Right lobe of liver (tissue), 6 donors: ENCODE measurements at regions not wholly inside any gene's neighbourhood (a gene's known extent, or its start where the extent isn't known, plus 50 kb on each side); places are given as distances from the start of the nearest gene placed in this dataset.

ENCODE experiments used
- ATAC-seq, 4 donors: fragments of 200-7000 bp; cut with Tn5 transposase; one replicate each; pipeline ENCODE4 v1.9.1; 2020; ENCODE audit warnings: mild to moderate bottlenecking in 4 of 4, moderate library complexity in 4 of 4
- DNase-seq, 3 donors: peaks; one replicate each; pipeline ENCODE4 v3.0.0-alpha.2; 2020
- H3K27ac ChIP-seq, 3 donors: fragments of 200-600 bp; one replicate each; pipeline ENCODE4 v1.8.0; 2022
- H3K27me3 ChIP-seq, 2 donors: fragments of 200-600 bp; one replicate each; pipeline ENCODE4 v1.8.0; 2022
- H3K36me3 ChIP-seq, 4 donors: fragments of 200-600 bp; sonication (generic) in 1 of 4; one replicate each; pipeline versions ENCODE4 v1.5.1 to v1.8.0; 2017 to 2022; ENCODE audit warnings: control low read depth in 1 of 4
- H3K4me1 ChIP-seq, 4 donors: fragments of 200-600 bp; sonication (generic) in 1 of 4; one replicate each; pipeline versions ENCODE4 v1.5.1 to v1.8.0; 2017 to 2022; ENCODE audit warnings: control low read depth in 1 of 4
- H3K4me3 ChIP-seq, 3 donors: fragments of 200-600 bp; one replicate each; pipeline ENCODE4 v1.8.0; 2022
- H3K9me3 ChIP-seq, 4 donors: fragments of 200-600 bp; sonication (generic) in 1 of 4; one replicate each; pipeline versions ENCODE4 v1.5.1 to v1.8.0; 2017 to 2022; ENCODE audit warnings: control low read depth in 1 of 4
- POLR2A ChIP-seq: fragments of 450-650 bp; IDR thresholded peaks from one replicate; pipeline ENCODE4 v1.6.1; 2017; ENCODE audit warnings: antibody characterized with exemption, mild to moderate bottlenecking
- WGBS: methylation state at CpG from one replicate; pipeline ENCODE4 v1.1.6; 2018; ENCODE audit warnings: low coverage, low lambda C conversion rate; ENCODE audit not compliant: insufficient coverage; ENCODE audit errors: missing lambda C conversion rate; 5-methylcytosine and 5-hydroxymethylcytosine counted together
- intact Hi-C, 2 donors: fragments of 100-400 bp; cut with DNase I; formaldehyde crosslinking; loops; one replicate each; pipeline versions ENCODE4 v1.11.2 to v1.14.1; 2022
- TF ChIP-seq, protein P1 (sequence below), 4 donors: fragments of 200-600 bp in 3 of 4; fragments of 450-650 bp in 1 of 4; IDR thresholded peaks; one replicate each; pipeline versions ENCODE4 v1.5.1 to v1.8.0; 2016 to 2022; ENCODE audit warnings: antibody characterized with exemption in 4 of 4, mild to moderate bottlenecking in 2 of 4
- donor health status: DM: no; HTN: yes; CAD: no.
- donor health status: DM: no; HTN: no; CAD: no.
- donor health status: DM: no; HTN: no; CAD: no.
- donor health status: DM: no; HTN: yes; CAD: no.
- donor health status: DM: no; HTN: yes; CAD: no.

DNA sequence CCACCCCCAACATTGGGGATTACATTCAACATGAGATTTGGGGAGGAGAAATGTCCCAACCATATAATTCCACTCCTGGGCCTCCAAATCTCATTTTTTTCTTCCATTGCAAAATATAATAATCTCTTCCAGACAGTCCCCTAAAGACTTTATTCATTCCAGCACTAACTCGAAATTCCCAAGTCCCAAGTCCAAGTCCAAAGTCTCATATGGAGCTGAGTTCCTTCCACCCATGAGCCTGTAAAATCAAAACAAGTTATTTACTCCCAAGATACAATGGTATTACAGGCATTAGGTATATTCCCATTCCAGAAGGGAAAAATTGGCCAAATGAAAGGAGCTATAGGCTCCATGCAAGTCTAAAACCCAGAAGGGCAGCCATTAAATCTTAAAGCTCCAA is 56.7 kb downstream of the P2RY1 start:
- no peak for TF ChIP-seq POLR2A
- TF ChIP-seq, protein P1, sequence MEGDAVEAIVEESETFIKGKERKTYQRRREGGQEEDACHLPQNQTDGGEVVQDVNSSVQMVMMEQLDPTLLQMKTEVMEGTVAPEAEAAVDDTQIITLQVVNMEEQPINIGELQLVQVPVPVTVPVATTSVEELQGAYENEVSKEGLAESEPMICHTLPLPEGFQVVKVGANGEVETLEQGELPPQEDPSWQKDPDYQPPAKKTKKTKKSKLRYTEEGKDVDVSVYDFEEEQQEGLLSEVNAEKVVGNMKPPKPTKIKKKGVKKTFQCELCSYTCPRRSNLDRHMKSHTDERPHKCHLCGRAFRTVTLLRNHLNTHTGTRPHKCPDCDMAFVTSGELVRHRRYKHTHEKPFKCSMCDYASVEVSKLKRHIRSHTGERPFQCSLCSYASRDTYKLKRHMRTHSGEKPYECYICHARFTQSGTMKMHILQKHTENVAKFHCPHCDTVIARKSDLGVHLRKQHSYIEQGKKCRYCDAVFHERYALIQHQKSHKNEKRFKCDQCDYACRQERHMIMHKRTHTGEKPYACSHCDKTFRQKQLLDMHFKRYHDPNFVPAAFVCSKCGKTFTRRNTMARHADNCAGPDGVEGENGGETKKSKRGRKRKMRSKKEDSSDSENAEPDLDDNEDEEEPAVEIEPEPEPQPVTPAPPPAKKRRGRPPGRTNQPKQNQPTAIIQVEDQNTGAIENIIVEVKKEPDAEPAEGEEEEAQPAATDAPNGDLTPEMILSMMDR (IDR thresholded peaks at IDR 0.05): no peak
- intact Hi-C loops: no loop called here
- no peaks in the 10 kb centered on the region for H3K4me1 ChIP-seq
- no peaks in the 10 kb centered on the region for H3K9me3 ChIP-seq
- WGBS: 31% methylated on average over 1 of the region's 1 CpG
- DNase-seq (no peak), ATAC-seq (no peak)
- no peak overlapping the region for H3K27ac ChIP-seq
- H3K36me3 ChIP-seq: no peaks in the 10 kb centered on the region
- no peak overlapping the region for H3K4me3 ChIP-seq
- no peaks in the 10 kb centered on the region for H3K27me3 ChIP-seq

DNA sequence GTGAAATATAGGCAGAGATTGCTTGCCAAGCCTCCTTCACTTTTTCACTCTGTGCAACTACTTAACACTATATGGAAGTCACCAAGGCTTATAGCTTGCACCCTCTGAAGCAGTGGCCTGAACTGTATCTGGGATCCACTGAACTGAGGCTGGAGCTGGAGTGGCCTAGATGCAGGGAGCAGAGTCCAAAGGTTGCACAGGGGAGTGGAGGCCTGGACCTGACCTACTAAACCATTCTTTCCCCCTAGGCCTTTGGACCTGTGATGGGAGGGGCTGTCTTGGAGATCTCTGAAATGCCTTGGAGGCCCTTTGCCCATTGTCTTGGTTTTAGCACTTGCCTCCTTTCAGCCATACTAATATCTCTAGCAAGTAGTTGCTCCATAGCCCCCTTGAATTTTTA is 57.5 kb downstream of the P2RY1 start:
- TF ChIP-seq, protein P1 (IDR thresholded peaks at IDR 0.05): no peak
- TF ChIP-seq POLR2A: no peak
- Histone ChIP-seq H3K9me3 (no peaks in the 10 kb centered on the region), H3K4me1 (no peaks in the 10 kb centered on the region), H3K27ac (no peak overlapping the region), H3K4me3 (no peak overlapping the region), H3K27me3 (no peaks in the 10 kb centered on the region), H3K36me3 (no peaks in the 10 kb centered on the region)
- intact Hi-C loops: no loop called here
- ATAC-seq (no peak), DNase-seq (no peak)

- DNase-seq (no peak), ATAC-seq (no peak)
- Histone ChIP-seq H3K27me3 (no peaks in the 10 kb centered on the region), H3K36me3 (no peaks in the 10 kb centered on the region), H3K27ac (no peak overlapping the region), H3K4me1 (no peaks in the 10 kb centered on the region), H3K9me3 (no peaks in the 10 kb centered on the region), H3K4me3 (no peak overlapping the region)
- TF ChIP-seq, protein P1 (IDR thresholded peaks at IDR 0.05): no peak
- no peak for TF ChIP-seq POLR2A
- WGBS: 24% methylated on average over 3 of the region's 3 CpGs
- intact Hi-C loops: no loop called here
Observed at GRCh38 chr3:152893647-152894046, 58.7 kb downstream of the P2RY1 start.

- Histone ChIP-seq H3K4me3 (no peak overlapping the region), H3K4me1 (no peaks in the 10 kb centered on the region), H3K36me3 (no peaks in the 10 kb centered on the region), H3K27me3 (no peaks in the 10 kb centered on the region), H3K27ac (no peak overlapping the region), H3K9me3 (no peaks in the 10 kb centered on the region)
- intact Hi-C loops: no loop called here
- no peak for TF ChIP-seq POLR2A
- TF ChIP-seq, protein P1 (IDR thresholded peaks at IDR 0.05): no peak
- DNase-seq (no peak), ATAC-seq (no peak)
- 51% methylated on average over 2 of the region's 2 CpGs for WGBS
Observed at GRCh38 chr3:152899306-152899705, 64.4 kb downstream of the P2RY1 start.

GRCh38 chr3:152902141-152902669 is 67.3 kb downstream of the P2RY1 start:
- Histone ChIP-seq H3K9me3 (no peaks in the 10 kb centered on the region), H3K4me1 (no peaks in the 10 kb centered on the region), H3K4me3 (no peak overlapping the region), H3K27ac (no peak overlapping the region), H3K36me3 (no peaks in the 10 kb centered on the region), H3K27me3 (no peaks in the 10 kb centered on the region)
- no peak for DNase-seq
- intact Hi-C loops: no loop called here
- TF ChIP-seq POLR2A: no peak
- TF ChIP-seq, protein P1 (IDR thresholded peaks at IDR 0.05): no peak
- WGBS: 83% methylated on average over 2 of the region's 2 CpGs
- ATAC-seq: no peak
